ENCODE measurements at regions not wholly inside any gene's neighbourhood (a gene's known extent, or its start where the extent isn't known, plus 50 kb on each side); places are given as distances from the start of the nearest gene placed in this dataset.

- in situ Hi-C loops (cut with MboI) (no loop called here), intact Hi-C loops (cut with micrococcal nuclease) (no loop called here)
- Histone ChIP-seq H2AFZ (ENCODE audit: low read depth, low read length) (no peak overlapping the region), H3K9me3 (replicated peaks; ENCODE audit: control insufficient read depth, insufficient read depth, low read depth, low read length) (no peaks in the 10 kb centered on the region), H3K4me2 (ENCODE audit: insufficient read depth, low read length) (no peak overlapping the region), H3K27me3 (ENCODE audit: control insufficient read depth in 2 of 2, insufficient read depth in 2 of 2, low read length in 2 of 2) (peaks cover 20 to 55% of the 10 kb centered on the region in 2 experiments), H3K9ac (ENCODE audit: insufficient read depth in 1 of 2, low read depth in 2 of 2, low read length in 2 of 2) (no peak overlapping the region), H3K4me3 (no peak overlapping the region), H3K27ac (ENCODE audit: extremely low read depth, low read depth, low read length) (no peak overlapping the region), H3K4me1 (replicated peaks in 1 of 2; ENCODE audit: control insufficient read depth in 2 of 2, insufficient read depth in 2 of 2, low read length in 2 of 2) (peaks cover 3 to 16% of the 10 kb centered on the region in 2 experiments), H3K9me1 (ENCODE audit: control insufficient read depth, insufficient read depth, low read length) (no peaks in the 10 kb centered on the region), H4K20me1 (replicated peaks; ENCODE audit: control insufficient read depth, insufficient read depth, low read length) (no peaks in the 10 kb centered on the region), H3K79me2 (ENCODE audit: control insufficient read depth, insufficient read depth, low read length) (no peaks in the 10 kb centered on the region), H3K36me3 (ENCODE audit: control insufficient read depth, insufficient read depth, low read length) (no peaks in the 10 kb centered on the region)
- BruUV-seq (replicated peaks), result no TSS peak
- DNase-seq (ENCODE audit: extremely low read depth in 1 of 4, low spot score in 3 of 4) (no peak), FAIRE-seq (no peak), ATAC-seq (no peak; the same call in 2 of the 3 replicates)
- WGBS (ENCODE audit: insufficient coverage, low coverage, missing lambda C conversion rate), result 6% methylated on average over 5 of the region's 5 CpGs
- CTCF ChIA-PET (ENCODE audit: low intra/inter-chr PET ratio), result no interaction called here
- POLR2A ChIA-PET, result interaction anchor here (1.0 kb wide), 1 partner anchor 22 kb away, joined by 3 read pairs; no protein-coding TSS in a partner anchor
- TF ChIP-seq HNRNPLL (IDR thresholded peaks at IDR 0.05; ENCODE audit: low read depth, low read length, poor library complexity, severe bottlenecking) (no peak), ZBTB2 (IDR thresholded peaks at IDR 0.05) (no peak), TCF3 (CRISPR knock-in tag; IDR thresholded peaks at IDR 0.05) (no peak)
Measured at GRCh38 chr17:77867308-77867781, 91.2 kb upstream of the TNRC6C start.
